ENCODE measurements at regions not wholly inside any gene's neighbourhood (a gene's known extent, or its start where the extent isn't known, plus 50 kb on each side); places are given as distances from the start of the nearest gene placed in this dataset.

GRCh38 chr2:120836281-120836680 lies 100.6 kb downstream of the GLI2 start:
- DNase-seq (ENCODE audit: low read depth) (no peak), FAIRE-seq (no peak)
- no peak for TF ChIP-seq CTCF (IDR thresholded peaks at IDR 0.05; ENCODE audit: insufficient read depth, low read length, severe bottlenecking)
- no peak overlapping the region for H3K4me3 ChIP-seq (ENCODE audit: low read depth, low read length)
- no peaks in the 10 kb centered on the region for H3K27me3 ChIP-seq (ENCODE audit: control insufficient read depth, insufficient read depth, low read length)
- H3K36me3 ChIP-seq (ENCODE audit: control insufficient read depth, insufficient read depth, low read length), result no peaks in the 10 kb centered on the region

DNA sequence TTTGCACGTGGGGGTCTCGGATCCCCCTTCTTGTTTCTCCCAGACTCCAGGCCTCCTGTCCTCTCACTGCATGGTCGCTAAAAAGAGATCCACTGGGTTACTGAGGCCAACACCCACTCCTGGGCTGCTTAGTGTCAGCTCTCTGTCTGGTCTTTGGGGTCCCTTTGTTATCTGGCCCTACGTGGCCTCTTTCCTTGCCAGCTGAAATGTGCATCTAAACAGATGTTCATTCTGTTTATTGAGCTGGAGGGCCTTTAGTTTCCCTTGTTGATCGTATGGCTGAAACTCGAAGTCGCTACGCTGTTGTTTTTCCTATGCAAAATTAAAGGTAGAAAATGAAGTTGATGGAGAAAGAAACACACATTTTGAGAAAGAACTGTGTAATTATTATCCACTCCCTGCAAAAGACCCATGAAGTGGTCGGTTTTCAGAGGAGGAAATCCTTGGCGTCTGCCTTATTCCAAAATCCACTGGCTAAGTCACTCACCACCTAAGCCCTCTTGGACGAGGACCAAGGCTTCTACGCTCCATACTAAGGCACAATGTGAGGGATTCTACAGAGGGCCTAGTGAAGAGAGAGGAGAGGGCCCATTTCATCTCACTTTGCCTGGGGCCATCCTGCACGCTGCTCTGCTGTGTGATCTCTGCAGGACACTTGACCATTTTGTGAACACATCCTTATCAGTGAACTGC lies 105.3 kb downstream of the GLI2 start:
- FAIRE-seq (no peak), DNase-seq (ENCODE audit: low read depth) (no peak)
- Histone ChIP-seq H3K36me3 (ENCODE audit: control insufficient read depth, insufficient read depth, low read length) (no peaks in the 10 kb centered on the region), H3K27me3 (ENCODE audit: control insufficient read depth, insufficient read depth, low read length) (no peaks in the 10 kb centered on the region), H3K4me3 (ENCODE audit: low read depth, low read length) (no peak overlapping the region)
- TF ChIP-seq CTCF (IDR thresholded peaks at IDR 0.05; ENCODE audit: insufficient read depth, low read length, severe bottlenecking), result no peak

GRCh38 chr2:120842456-120843439 lies 107.1 kb downstream of the GLI2 start:
- no peak for FAIRE-seq

DNA sequence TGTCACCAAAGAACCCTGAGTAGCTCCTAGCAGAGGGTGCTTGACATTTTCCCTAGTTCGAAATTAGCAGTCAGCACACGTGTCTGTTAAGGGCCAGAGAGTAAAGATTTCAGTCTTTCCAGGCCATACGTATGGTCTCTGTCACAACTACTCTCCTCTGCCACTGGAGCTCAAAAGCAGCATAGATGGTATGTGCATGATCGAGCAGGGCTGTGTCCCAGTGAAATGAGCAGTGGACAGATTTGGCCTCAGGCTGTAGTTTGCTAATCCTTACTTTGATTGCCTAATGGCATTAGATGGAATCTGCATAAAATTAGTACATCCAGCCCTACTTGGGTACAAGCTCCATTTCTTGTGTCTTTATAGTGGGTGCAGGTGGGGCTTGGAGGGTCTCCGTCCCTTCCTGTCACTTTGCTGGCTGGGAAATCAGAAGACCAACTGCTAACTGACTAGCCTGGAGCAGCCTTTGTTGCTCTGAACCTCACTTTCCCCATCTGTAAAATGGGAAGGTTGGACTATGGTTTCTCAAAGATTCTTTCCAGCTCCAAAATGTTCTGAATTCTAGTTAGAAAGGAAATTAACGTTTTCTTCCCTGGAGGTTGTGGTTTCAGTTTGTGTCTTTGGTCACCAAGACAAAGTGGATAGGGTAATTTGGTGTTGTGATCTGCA lies 108.5 kb downstream of the GLI2 start:
- Histone ChIP-seq H3K4me3 (ENCODE audit: low read depth, low read length) (no peak overlapping the region), H3K27me3 (ENCODE audit: control insufficient read depth, insufficient read depth, low read length) (no peaks in the 10 kb centered on the region), H3K36me3 (ENCODE audit: control insufficient read depth, insufficient read depth, low read length) (no peaks in the 10 kb centered on the region)
- FAIRE-seq (no peak), DNase-seq (ENCODE audit: low read depth) (peak; percentile 32)
- no peak for TF ChIP-seq CTCF (IDR thresholded peaks at IDR 0.05; ENCODE audit: insufficient read depth, low read length, severe bottlenecking)

More at GRCh38 chr2:120842456-120843439, 107.1 kb downstream of the GLI2 start:
- H3K27me3 ChIP-seq (ENCODE audit: control insufficient read depth, insufficient read depth, low read length), result no peaks in the 10 kb centered on the region
- H3K4me3 ChIP-seq (ENCODE audit: low read depth, low read length), result no peak overlapping the region
- TF ChIP-seq CTCF (IDR thresholded peaks at IDR 0.05; ENCODE audit: insufficient read depth, low read length, severe bottlenecking), result no peak
- no peak for DNase-seq (ENCODE audit: low read depth)
- H3K36me3 ChIP-seq (ENCODE audit: control insufficient read depth, insufficient read depth, low read length), result no peaks in the 10 kb centered on the region

DNA sequence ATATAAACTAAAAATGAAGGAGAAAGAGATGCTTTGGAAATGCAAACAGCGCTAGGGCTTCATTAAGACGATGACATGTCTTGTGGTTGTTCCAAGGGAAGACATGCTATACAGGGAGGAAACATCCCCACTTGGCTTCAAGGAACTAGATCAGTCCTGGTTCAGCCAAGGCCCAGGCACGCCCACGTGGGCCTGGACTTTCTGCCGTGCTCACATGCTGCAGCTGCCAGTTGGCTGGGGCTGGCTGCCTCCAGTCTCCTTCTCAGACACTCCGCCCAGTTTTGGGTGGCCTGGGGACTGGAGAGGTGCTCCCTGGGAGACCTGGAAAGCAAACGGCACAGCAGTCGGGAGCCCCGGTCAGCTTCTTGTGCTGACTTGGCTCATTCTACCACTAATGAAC lies 109.6 kb downstream of the GLI2 start:
- H3K4me3 ChIP-seq (ENCODE audit: low read depth, low read length), result no peak overlapping the region
- FAIRE-seq, result no peak
- H3K27me3 ChIP-seq (ENCODE audit: control insufficient read depth, insufficient read depth, low read length), result no peaks in the 10 kb centered on the region
- no peaks in the 10 kb centered on the region for H3K36me3 ChIP-seq (ENCODE audit: control insufficient read depth, insufficient read depth, low read length)
- TF ChIP-seq CTCF (IDR thresholded peaks at IDR 0.05; ENCODE audit: insufficient read depth, low read length, severe bottlenecking), result no peak
- no peak for DNase-seq (ENCODE audit: low read depth)
